OCI-M1 (cell line): ENCODE measurements at regions not wholly inside any gene's neighbourhood (a gene's known extent, or its start where the extent isn't known, plus 50 kb on each side); places are given as distances from the start of the nearest gene placed in this dataset.
"Not testable (repeated sequence)": the region's sequence is repeated elsewhere in the genome, so short reads cannot be mapped to it uniquely, and the experiment has no call there.

Source experiments
- DNase-seq: peaks from one replicate; lab custom pipeline; 2025; lab: John Stamatoyannopoulos, UW

DNA sequence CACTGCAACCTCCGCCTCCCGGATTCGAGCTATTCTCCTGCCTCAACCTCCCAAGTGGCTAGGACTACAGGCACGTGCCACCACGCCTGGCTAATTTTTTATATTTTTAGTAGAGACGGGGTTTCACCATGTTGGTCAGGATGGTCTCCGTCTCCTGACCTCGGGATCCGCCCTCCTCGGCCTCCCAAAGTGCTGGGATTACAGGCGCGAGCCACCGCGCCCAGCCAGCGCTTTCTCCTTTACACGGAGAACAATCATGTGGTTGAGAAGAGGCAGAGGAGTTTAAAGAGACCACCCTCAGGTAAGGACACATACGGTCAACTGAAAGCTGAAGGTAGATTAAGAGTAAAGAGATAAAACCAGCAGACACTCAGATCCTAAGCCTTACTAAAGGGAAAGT lies 1673.7 kb upstream of the PIK3C3 start:
- not testable (repeated sequence) for DNase-seq

DNA sequence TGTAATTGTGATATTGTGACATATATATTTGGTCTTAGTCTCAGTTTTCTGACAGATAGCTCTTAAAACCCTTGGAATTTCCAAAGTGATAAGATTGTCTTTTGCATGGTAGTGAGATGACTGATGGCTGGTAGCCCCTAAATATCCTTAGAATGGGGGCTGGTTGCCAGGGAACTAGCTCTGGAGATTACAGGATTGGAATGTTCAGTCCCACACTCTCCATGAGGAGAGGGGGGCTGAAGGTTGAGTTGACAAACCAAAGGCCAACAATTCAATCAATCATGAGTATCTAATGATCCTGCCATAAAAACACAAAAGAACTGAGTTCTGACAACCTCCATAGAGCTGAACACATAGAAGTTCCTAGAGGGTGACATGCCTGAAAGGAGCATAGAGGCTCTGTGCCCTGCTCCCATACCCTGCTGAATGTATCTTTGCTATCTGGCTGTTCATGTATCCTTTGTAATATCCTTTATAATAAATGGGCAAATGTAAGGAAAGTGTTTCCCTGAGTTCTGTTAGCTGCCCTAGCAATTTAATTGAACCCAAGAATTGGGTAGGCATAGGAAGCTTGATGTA lies 1680.3 kb upstream of the PIK3C3 start:
- no peak for DNase-seq

DNA sequence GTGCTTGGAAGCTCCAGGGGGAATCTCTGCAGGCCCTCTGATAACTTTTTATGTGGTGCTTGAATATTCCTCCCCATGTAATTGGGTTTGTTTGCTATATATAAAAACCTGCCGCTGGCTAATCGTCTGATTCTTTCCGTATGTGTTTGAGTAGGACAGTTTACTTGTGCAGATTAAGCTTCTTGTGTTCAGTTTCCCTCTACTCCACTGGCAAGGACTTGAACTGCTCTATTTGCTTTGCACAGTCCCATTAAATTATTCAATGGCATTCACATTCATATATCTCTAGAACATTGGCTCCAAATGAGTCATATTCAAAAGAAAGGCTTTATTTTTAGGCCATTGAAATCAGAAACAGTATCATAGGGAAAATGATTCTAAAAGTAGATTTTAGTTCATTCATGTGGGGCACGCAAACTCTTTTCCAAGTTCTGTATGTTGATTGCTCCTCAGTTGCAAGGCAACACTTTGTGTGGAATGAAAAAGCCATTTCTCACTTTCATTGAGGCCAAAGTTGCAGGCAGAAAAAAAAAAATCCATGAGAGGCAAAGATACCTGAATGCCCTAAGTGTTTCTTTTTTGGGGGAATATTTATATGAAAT lies 1682.3 kb upstream of the PIK3C3 start:
- no peak for DNase-seq

DNA sequence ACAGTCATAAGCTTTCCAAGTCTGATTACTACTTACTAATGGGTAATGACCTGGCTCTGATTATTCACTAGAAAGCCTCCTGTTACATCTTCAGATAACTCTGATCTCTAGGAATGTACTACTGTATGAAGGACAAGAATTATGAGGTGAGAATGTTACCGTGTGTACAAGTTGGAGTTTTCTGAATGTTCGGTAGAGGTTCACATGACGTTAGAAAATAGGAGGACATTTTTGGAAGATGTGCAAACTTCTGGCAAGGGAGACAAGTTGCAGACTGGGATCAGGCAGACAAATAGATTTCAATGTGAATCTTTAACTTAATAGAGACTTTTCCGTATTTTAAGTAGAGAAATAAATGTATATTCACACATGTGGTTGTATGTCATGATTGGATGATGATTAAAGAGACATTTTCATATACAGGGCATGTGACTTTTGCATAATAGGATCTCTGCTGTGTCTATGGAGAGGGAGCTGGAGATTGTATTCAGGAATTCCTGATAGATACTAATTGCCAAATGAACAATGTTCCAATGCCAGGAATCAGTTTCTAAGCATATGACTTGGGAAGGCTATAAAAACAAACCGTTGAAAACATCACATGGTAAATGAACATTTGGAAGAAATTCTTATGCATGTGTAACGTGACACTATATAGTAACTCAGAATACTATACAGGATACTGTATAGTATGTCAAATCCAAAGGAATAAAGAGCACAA lies 1695.8 kb upstream of the PIK3C3 start:
- DNase-seq, result no peak

DNA sequence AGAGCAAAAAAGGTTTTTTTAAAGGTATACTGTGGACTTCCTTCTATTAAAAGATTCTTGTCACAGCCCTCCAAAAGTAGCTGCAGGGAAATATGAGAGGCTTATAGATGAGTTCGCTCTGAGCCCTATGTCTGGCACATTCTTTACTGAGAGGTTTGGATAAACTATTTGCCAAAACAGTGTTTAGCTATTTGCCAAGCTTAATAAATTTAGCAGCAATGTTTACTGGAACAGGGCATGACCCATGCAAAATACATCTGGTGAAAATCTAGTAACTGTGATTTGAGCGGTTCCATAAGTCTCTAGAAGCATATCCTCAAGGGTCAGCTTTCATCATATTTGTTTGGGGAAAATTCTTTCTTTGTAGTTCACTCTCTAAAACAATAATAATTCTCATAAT lies 1696.7 kb upstream of the PIK3C3 start:
- no peak for DNase-seq

DNA sequence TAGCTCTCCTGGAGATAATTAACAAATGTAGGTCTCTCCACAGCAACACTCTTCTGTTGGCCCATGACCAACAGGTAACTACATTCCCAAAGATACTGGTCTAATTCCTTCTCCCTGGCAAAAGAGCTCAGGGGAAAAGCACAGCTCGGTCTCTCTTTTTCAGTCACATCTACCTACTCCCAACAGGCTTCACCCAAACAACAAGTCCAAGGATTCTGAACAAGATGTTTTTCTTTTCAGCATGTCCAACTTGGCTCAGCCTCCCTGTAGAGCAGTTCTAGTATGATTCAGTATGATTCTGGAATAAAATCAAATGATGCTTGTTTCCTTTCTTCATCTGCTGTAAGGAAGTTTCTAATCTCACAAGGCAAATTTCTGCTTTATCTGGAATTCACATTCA lies 1704.8 kb upstream of the PIK3C3 start:
- DNase-seq, result no peak

DNA sequence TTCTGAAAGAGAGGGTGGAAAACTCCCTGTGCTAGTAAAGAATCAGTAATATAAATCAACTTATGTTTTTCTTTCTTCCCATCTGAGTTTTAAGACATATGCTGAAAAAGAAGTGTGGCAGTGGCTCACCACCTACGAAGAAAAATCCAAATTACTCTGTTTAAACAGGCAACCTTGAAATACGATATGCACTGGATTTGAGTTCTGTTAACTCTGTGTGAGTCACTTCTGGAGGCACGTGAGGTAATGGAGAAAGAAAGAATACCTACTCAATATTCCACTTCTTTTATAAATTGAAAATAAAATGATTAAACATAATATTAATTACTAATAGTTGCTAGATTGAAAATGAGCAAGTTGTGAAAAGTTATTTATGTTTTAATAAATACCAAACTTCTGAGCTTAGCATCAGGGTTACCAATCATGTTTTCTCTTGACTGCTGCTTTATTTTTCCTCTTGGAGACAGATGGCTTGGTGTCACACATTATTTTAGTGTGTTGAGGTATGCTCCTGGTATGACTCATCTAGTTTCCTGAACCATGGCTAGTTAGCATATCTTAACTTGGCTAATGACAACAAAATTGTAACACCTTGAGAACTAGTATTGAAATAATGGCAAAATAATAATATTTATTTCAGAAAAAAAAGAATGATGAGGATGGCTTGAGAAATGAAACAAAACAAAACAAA lies 1705.5 kb upstream of the PIK3C3 start:
- no peak for DNase-seq

DNA sequence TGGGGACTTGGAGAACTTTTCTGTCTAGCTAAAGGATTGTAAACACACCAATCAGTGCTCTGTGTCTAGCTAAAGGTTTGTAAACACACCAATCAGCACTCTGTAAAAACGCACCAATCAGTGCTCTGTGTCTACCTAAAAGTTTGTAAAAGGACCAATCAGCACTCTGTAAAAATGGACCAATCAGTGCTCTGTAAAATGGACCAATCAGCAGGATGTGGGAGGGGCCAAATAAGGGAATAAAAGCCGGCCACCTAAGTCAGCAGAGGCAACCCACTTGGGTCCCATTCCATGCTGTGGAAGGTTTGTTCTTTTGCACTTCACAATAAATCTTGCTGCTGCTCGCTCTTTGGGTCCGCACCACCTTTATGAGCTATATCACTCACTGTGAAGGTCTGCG lies 1709.4 kb upstream of the PIK3C3 start:
- DNase-seq, result not testable (repeated sequence)

DNA sequence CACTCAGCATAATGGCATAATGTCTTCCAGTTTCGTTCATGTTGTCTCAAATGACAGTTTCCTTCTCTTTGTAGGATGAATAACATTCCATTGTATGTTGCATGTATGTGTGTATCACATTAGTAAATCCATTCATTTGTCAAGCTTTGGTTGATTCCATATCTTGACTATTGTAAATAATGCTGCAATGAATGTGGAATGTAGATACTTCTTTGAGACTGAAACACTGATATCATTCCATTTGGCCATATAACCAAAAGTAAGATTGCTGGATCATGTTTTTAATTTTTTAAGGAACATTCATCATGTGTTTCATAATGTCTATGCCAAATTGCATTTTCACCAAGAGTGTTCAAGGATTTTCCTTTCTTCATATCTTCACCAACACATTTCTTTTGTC lies 1711.4 kb upstream of the PIK3C3 start:
- no peak for DNase-seq

DNA sequence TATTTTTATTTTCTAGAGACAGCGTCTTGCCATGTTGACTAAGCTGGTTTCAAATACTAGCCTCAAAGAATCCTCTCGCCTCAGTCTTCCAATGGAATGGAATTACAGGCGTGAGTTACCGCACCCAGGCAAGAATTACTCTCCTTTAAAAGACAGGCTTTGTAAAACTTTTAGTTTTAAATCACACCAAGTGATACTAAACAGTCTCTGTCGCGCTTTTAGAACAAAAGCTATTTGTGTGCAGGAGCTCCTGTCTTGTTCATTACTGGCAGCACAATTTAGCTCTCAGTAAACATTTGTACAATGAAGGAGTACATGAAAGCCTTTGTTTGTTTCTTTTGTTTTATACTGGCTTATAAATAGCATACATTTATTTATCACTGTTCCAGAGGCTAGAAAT lies 1719.2 kb upstream of the PIK3C3 start:
- no peak for DNase-seq

DNA sequence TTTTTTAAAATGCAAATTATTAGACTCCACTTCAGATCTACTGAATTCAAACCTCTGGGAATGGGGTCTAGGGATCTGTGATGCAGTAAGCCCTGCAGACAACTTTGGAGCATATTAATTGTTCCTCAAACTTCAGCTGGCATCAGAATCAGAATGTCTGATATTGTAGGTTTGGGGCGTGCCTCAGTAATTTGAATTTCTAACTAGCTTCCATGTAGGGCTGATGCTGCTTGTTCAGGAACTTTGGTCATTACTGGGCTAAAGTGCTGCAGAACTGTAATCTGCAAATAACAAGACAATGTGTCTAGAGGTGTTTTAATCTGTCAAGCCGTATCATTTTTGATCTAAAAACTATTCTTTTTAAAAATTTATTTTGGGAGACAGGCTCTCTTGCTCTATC lies 1719.7 kb upstream of the PIK3C3 start:
- DNase-seq, result no peak

DNA sequence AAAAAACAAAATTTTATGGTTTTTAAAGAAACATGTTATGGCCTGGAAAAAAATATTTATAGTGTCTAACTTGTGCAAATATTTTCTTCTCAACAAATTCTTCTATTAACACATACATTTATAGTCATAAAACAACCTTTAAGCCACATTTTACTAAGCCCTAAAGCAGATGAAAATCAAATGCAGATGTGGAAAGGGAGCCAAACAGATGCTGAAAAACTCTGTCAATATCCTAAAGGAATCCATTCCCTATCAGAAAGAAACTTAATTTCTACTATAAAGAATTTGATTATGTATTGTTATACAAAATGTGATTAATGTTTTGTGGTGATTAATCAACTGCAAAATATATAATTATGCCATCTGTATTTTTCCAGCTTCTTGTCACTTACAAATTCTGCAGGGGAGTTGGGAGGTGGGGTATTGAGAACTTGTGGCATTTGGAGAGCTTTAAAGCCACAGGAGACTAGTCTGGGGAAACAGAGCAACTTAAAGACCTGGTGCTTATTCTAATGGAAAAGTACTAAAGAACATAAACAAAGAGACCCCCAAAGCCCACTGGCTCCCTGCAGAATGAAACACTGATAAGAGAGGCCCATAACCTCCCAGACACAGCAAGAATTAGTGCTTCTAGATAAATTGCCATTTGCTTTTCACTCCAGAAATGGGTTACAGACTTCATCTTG lies 1721.0 kb upstream of the PIK3C3 start:
- no peak for DNase-seq

DNA sequence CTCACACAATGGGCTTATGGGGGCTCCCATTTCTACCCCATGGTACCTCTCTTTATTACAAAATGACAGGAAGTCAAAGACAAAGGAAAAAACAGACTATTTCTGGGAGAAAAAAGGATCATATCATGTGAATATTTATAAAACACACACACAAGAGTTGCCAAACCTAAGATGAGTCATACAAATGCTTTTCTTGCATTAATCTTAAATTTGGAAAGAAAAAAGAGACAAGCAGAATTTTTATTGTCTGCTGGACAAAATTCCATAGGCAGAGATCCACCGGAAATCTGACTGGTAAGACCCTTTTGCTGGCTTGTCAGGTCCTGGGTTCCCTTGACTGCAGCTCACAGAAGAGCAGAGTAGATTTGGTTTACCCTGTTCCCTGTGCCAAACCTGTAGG lies 1732.3 kb upstream of the PIK3C3 start:
- DNase-seq, result no peak

DNA sequence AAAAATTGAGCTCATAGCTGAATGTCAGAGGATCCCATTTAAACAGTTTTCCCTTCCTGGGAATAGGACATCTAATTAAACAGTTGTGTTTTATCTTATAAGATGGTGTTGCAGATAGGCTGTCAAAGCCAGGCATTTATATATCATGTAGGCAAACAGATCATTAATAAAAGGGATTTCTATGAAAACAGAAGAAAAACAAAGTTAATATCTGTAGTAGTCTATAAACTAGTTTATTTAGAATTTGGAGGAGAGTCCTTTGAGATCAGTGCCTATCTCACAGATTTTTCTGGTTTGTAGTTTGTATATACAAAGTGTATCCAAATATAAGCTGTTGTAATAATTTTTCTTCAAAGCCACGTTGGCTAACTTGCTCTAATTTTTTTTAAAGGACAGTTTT lies 1738.2 kb upstream of the PIK3C3 start:
- no peak for DNase-seq

DNA sequence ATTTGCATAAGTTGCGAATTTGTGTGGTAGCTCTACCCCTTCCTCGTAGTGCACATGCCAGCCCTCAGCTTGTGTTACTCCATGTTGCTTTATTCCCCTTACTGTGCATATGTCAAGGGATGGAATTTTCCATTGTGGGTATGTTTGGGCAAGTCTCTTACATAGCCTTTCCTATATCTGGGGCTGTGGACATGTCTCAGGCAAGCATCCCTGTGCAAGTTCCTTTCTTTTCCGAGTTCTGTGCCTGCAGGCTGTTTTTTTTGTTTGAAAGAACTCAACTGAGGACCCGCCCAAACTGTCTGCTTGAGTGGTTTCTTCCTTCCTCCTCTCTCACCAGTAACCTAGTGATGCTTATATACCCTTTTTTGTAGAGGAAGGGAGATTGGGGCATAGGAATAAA lies 1739.1 kb upstream of the PIK3C3 start:
- no peak for DNase-seq

DNA sequence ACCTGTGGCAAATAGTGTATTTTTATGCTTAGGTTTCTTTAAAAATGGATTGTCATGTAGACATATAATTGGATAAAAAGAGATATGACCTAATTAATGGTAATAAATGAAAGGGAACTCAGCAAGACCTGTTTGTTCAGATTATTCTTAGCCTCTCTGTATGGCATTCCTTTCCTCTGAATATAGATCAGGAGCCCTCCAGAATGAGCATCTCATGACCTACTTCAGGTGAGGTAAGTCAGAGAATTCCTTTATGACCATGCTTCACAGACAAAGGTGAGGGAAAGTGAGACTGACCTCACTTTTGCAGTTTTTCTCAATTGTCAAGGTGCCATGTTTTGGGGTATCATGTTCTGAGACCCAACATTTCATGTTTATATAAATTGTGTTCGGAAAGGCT lies 1744.3 kb upstream of the PIK3C3 start:
- DNase-seq, result no peak

DNA sequence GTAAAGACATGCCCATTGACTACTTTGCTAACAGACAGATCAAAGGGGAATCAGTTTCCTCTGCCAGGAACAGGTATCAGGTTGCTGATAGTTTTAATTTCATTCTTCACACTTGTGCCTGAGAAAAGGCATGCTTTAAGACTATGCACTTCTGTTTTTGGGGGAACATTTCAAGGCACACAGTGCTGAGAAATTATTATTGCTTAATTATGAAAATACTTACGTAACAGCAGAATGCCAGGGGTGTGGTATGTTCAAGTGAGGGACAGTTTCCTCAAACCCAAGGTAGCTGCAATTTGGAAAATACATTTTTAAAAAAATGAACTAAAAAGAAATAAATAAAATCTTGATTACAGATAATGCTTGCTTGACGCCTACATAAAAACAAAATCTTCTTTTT lies 1746.1 kb upstream of the PIK3C3 start:
- no peak for DNase-seq

DNA sequence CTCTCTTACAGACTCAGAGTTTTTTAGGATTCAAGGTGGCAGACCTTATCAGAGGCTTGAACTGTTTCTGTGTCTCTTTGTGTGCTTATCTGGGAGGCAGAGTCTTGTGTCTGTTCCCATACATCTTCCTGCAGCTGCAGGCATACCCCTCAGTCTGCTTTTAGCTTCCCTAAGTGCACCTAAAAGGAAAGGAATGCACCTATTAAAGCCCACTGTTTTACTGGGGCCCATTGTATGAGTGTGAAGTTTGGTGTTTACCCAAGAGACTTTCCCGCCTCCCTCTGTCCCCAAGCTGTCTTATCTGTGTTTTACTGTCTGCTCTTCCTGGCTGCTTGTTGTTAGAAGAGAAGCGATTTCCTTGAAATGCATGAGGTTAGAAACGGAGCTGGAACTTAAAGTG lies 1757.3 kb upstream of the PIK3C3 start:
- DNase-seq, result peak; percentile 59

DNA sequence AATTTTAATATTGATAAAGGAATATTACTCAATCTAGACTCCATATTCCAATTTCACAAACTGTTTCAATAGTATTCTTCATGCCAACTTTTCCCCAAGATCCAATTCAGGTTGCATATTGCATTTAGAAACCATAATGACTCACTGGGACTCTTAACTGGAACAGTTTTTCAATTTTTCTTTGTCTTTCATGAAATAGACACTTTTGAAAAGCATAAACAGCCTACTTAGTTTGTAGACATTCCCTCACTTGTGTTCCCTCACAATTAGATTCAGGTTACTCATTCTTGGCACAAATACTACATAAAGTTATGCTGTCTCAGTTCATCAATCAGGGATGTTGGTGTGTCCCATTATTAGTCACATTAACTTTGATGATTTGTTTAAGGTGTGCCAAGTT lies 1768.4 kb upstream of the PIK3C3 start:
- DNase-seq, result no peak

DNA sequence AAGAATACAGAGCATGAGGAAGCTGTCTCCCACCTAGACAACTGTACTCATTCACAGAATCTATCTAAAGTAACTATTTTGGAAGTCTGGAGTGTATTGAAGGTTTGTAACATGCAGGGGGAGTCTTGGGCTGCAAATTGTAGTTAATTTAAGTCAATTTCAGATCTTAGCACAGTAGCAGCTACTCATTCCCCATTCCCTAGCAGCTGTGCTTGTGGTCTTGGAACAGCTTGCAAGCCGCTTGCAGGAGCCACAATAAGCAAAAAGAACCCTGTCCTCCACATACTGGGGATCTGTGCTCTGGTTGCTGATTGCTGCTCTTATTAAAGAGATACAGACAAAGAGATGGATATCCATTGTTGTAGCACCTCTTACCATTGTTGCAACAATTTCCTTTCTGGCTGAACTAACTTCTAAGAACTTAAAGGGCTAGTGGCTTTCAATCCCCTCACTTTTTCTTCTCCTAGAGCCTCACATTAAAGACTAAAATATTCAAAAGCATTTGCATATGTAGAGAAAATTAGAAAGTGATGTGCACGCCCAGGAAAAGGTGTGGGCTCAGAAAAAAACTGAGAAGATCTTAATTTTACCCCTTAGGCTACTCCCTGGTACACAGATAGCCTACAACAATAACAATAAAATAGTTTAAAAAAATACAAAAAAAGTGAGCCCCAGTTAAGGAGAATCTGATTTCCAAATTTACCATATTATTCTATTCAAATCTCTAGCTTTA lies 1775.1 kb upstream of the PIK3C3 start:
- DNase-seq, result peak; percentile 40

DNA sequence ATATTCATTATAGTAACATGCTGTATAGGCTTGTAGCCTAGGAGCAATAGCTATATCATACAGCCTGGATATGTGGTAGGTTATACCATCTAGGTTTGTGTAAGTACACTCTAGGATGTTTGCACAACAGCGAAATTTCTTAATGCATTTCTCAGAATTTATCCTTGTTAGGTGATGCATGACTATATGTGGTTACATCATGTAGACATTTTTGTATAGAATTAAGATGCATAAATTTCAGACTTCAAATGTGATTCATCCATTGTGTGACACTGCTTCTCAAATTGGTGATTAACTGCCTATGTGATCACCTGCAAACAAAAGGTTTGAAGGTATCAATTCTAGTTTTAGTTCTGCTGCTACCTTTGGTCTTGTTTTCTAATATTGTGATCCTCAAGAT lies 1787.0 kb upstream of the PIK3C3 start:
- no peak for DNase-seq

DNA sequence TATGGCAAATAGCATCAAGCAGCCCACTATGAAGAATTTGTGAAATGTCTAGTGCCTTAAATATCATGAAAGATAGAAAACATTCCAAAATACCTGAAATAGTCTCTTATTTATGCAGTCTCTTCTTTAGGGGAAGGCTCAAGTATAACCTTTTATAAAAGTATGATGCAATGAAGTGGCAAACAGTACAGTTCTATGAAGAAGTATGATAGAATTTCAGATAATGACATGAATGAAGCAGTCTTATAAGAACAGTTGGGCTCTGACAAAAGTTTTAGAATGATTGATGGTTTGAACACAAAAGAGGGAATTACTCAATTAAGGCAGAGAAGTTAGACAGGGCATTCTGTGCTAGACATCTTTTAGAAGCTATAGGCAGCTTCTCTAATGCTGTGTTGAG lies 1791.8 kb upstream of the PIK3C3 start:
- DNase-seq, result peak; percentile 78
